Mesenchymal stem cell (in vitro differentiated cells and primary cell): ENCODE measurements at regions not wholly inside any gene's neighbourhood (a gene's known extent, or its start where the extent isn't known, plus 50 kb on each side); places are given as distances from the start of the nearest gene placed in this dataset.

Experiments used
- DNase-seq: peaks from one replicate; pipeline ENCODE4 v3.0.0-alpha.2; 2013
- H2AFZ ChIP-seq: one replicate; pipeline ENCODE4 v1.6.1; 2013; ENCODE audit warnings: low read depth, mild to moderate bottlenecking, control low read depth, inconsistent platforms, low read length, moderate library complexity
- H2AK5ac ChIP-seq: 2 replicates; pipeline ENCODE4 v1.6.1; 2013; ENCODE audit warnings: low read length, moderate library complexity, mild to moderate bottlenecking, inconsistent platforms; ENCODE audit not compliant: severe bottlenecking
- H2BK120ac ChIP-seq: one replicate; pipeline ENCODE4 v1.6.1; 2013; ENCODE audit warnings: low read depth, mild to moderate bottlenecking, inconsistent platforms, low read length, moderate library complexity
- H2BK12ac ChIP-seq, 2 experiments: one replicate each; pipeline ENCODE4 v1.6.1; 2013; ENCODE audit warnings: inconsistent platforms in 2 of 2, low read length in 2 of 2, mild to moderate bottlenecking in 2 of 2, moderate library complexity in 2 of 2, control low read depth in 1 of 2
- H2BK15ac ChIP-seq: one replicate; pipeline ENCODE4 v1.6.1; 2013; ENCODE audit warnings: mild to moderate bottlenecking, low read depth, inconsistent platforms; ENCODE audit not compliant: poor library complexity, severe bottlenecking
- H2BK5ac ChIP-seq: 2 replicates; pipeline ENCODE4 v1.6.1; 2013; ENCODE audit warnings: low read depth, mild to moderate bottlenecking, low read length, control low read depth, inconsistent platforms; ENCODE audit not compliant: poor library complexity, severe bottlenecking
- H3K14ac ChIP-seq, 2 experiments: one replicate each; pipeline ENCODE4 v1.6.1; 2013; ENCODE audit warnings: inconsistent platforms in 2 of 2, low read length in 2 of 2, control low read depth in 1 of 2, mild to moderate bottlenecking in 1 of 2, moderate library complexity in 1 of 2
- H3K18ac ChIP-seq, 2 experiments: one replicate each; pipeline ENCODE4 v1.6.1; 2013; ENCODE audit warnings: inconsistent platforms in 2 of 2, low read length in 2 of 2, control low read depth in 1 of 2, low read depth in 1 of 2, mild to moderate bottlenecking in 1 of 2
- H3K23ac ChIP-seq, 2 experiments: one replicate each; pipeline ENCODE4 v1.6.1; 2013; ENCODE audit warnings: inconsistent platforms in 2 of 2, low read length in 2 of 2, mild to moderate bottlenecking in 2 of 2, moderate library complexity in 2 of 2, control low read depth in 1 of 2
- H3K27ac ChIP-seq: 2 replicates; pipeline ENCODE4 v1.5.1; 2013; ENCODE audit warnings: mild to moderate bottlenecking, moderate library complexity, low read length, control low read depth, inconsistent platforms; ENCODE audit not compliant: poor library complexity, severe bottlenecking
- H3K27me3 ChIP-seq, 2 experiments: 2 replicates each; pipeline versions ENCODE4 v1.6.1 to v1.7.0; 2013; ENCODE audit warnings: low read length in 2 of 2, mild to moderate bottlenecking in 2 of 2, moderate library complexity in 2 of 2, control low read depth in 1 of 2, inconsistent platforms in 1 of 2; ENCODE audit not compliant: control insufficient read depth in 1 of 2, insufficient read depth in 1 of 2
- H3K36me3 ChIP-seq, 2 experiments: 2 replicates each; pipeline versions ENCODE4 v1.6.1 to v1.7.0; 2013; ENCODE audit warnings: low read length in 2 of 2, control low read depth in 1 of 2, inconsistent platforms in 1 of 2, low read depth in 1 of 2, mild to moderate bottlenecking in 1 of 2; ENCODE audit not compliant: insufficient read depth in 2 of 2, control insufficient read depth in 1 of 2
- H3K4ac ChIP-seq, 2 experiments: one replicate each; pipeline ENCODE4 v1.6.1; 2013; ENCODE audit warnings: inconsistent platforms in 2 of 2, low read length in 2 of 2, mild to moderate bottlenecking in 2 of 2, moderate library complexity in 2 of 2, control low read depth in 1 of 2, low read depth in 1 of 2
- H3K4me1 ChIP-seq: 2 replicates; pipeline ENCODE4 v1.6.1; 2013; ENCODE audit warnings: low read depth, low read length, control low read depth; ENCODE audit not compliant: control insufficient read depth, insufficient read depth
- H3K4me2 ChIP-seq: 2 replicates; pipeline ENCODE4 v1.6.1; 2013; ENCODE audit warnings: low read length, mild to moderate bottlenecking, inconsistent platforms; ENCODE audit not compliant: poor library complexity, severe bottlenecking
- H3K4me3 ChIP-seq, 2 experiments: 2 replicates each; pipeline versions ENCODE4 v1.5.1 to v1.7.0; 2013; ENCODE audit warnings: low read length in 2 of 2, mild to moderate bottlenecking in 2 of 2, control low read depth in 1 of 2, low read depth in 1 of 2; ENCODE audit not compliant: insufficient read depth in 1 of 2
- H3K79me1 ChIP-seq: replicated peaks from 2 replicates; pipeline ENCODE4 v1.6.1; 2013; ENCODE audit warnings: mild to moderate bottlenecking, control low read depth, low read length, inconsistent platforms; ENCODE audit not compliant: poor library complexity, severe bottlenecking
- H3K9ac ChIP-seq: 2 replicates; pipeline ENCODE4 v1.7.0; 2013; ENCODE audit warnings: mild to moderate bottlenecking, low read length, moderate library complexity
- H3K9me3 ChIP-seq: 2 replicates; pipeline ENCODE4 v1.7.0; 2013; ENCODE audit warnings: mild to moderate bottlenecking, low read length; ENCODE audit not compliant: control insufficient read depth
- H4K8ac ChIP-seq: one replicate; pipeline ENCODE4 v1.6.1; 2013; ENCODE audit warnings: inconsistent platforms, mild to moderate bottlenecking, low read length, moderate library complexity
- H4K91ac ChIP-seq: one replicate; pipeline ENCODE4 v1.6.1; 2013; ENCODE audit warnings: mild to moderate bottlenecking, low read length, inconsistent platforms
- WGBS: methylation state at CpG from one replicate; pipeline ENCODE4 v1.1.7; 2013; ENCODE audit warnings: mixed read lengths; 5-methylcytosine and 5-hydroxymethylcytosine counted together

DNA sequence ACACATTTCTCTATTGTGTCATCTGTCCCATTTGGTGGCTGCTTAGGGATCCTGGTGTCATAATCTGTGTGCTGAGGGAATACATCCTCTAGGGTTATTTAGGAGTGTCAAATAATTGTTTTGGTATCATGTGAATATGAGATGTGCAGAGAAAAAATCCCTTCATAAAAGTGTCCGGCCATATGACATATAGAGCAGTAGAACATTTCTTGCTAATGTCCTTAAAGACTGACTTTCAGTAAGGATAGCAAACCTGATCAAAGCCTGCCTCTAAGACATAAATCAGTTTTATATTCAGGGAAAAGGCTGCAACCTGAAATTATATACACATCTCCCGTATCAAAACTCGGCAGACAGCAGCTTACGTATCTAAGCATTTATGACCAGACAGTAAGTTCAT lies 211.6 kb downstream of the ADAM29 start:
- no peaks in the 10 kb centered on the region for H3K36me3 ChIP-seq
- no peak overlapping the region for H3K18ac ChIP-seq
- DNase-seq: no peak
- no peaks in the 10 kb centered on the region for H3K79me1 ChIP-seq
- H2AFZ ChIP-seq: no peak overlapping the region
- no peak overlapping the region for H3K9ac ChIP-seq
- no peak overlapping the region for H2BK15ac ChIP-seq
- no peak overlapping the region for H2AK5ac ChIP-seq
- no peak overlapping the region for H4K91ac ChIP-seq
- no peaks in the 10 kb centered on the region for H3K27me3 ChIP-seq
- no peak overlapping the region for H3K4ac ChIP-seq
- H3K4me3 ChIP-seq: no peak overlapping the region
- WGBS: 83% methylated on average over 4 of the region's 4 CpGs
- H3K4me1 ChIP-seq: no peaks in the 10 kb centered on the region
- peaks cover 18% of the 10 kb centered on the region for H3K9me3 ChIP-seq
- H2BK5ac ChIP-seq: no peak overlapping the region
- no peak overlapping the region for H3K27ac ChIP-seq
- H3K14ac ChIP-seq: no peak overlapping the region
- no peak overlapping the region for H4K8ac ChIP-seq
- no peak overlapping the region for H2BK12ac ChIP-seq
- H2BK120ac ChIP-seq: no peak overlapping the region
- H3K4me2 ChIP-seq: no peak overlapping the region
- no peak overlapping the region for H3K23ac ChIP-seq

DNA sequence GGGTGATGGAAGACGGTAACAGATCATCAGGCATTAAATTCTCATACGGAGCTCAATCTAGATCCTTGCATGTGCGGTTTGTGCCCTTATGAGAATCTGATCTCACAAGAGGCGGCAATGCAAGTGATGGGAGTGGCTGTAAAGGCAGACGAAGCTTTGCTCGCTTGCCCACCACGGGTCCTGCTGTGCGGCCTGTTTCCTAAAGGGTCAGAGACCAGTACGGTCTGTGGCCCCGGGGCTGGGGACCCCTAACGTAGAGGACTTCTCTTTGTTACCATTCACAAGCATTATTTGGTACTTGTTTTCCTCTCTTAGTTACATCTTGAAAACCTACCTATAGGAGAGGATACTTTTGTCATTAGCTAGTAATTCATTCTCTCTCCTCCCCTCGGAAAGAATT lies 221.0 kb downstream of the ADAM29 start:
- Histone ChIP-seq H3K9me3 (peaks cover 5% of the 10 kb centered on the region), H4K8ac (no peak overlapping the region), H3K9ac (no peak overlapping the region), H3K18ac (no peak overlapping the region), H3K36me3 (no peaks in the 10 kb centered on the region), H3K79me1 (no peaks in the 10 kb centered on the region), H3K4me3 (no peak overlapping the region), H2AK5ac (no peak overlapping the region), H3K23ac (no peak overlapping the region), H3K4ac (no peak overlapping the region), H2BK120ac (no peak overlapping the region), H3K27me3 (no peaks in the 10 kb centered on the region), H2AFZ (no peak overlapping the region), H4K91ac (no peak overlapping the region), H2BK5ac (no peak overlapping the region), H3K4me1 (no peaks in the 10 kb centered on the region), H2BK15ac (no peak overlapping the region), H3K4me2 (no peak overlapping the region), H2BK12ac (no peak overlapping the region), H3K27ac (no peak overlapping the region), H3K14ac (no peak overlapping the region)
- WGBS: 94% methylated on average over 8 of the region's 12 CpGs
- DNase-seq: no peak

DNA sequence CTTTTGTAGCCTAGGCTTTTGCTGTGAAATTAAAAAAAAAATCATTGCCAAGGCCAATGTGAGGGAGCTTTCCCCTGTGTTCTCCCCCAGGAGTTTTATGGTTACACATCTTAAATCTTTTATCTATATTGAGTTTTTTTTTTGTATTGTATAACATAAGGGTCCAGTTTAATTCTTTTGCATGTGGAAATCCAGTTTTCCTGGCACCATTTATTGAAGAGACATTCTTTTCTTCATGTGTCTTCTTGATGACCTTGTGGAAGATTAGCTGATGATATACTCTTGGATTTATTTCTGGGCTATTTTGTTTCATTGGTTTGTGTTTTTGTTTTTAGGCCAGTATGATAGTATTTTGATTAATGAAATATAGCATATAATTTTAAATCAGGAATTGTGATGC lies 225.0 kb downstream of the ADAM29 start:
- H3K36me3 ChIP-seq: no peaks in the 10 kb centered on the region
- no peak overlapping the region for H3K18ac ChIP-seq
- no peaks in the 10 kb centered on the region for H3K27me3 ChIP-seq
- H4K8ac ChIP-seq: no peak overlapping the region
- no peak overlapping the region for H2BK120ac ChIP-seq
- no peak overlapping the region for H2AK5ac ChIP-seq
- no peak overlapping the region for H4K91ac ChIP-seq
- no peaks in the 10 kb centered on the region for H3K79me1 ChIP-seq
- no peak overlapping the region for H2BK15ac ChIP-seq
- no peak overlapping the region for H3K9ac ChIP-seq
- no peak overlapping the region for H3K4me2 ChIP-seq
- H3K14ac ChIP-seq: no peak overlapping the region
- no peak overlapping the region for H3K4ac ChIP-seq
- H3K23ac ChIP-seq: no peak overlapping the region
- H3K4me3 ChIP-seq: no peak overlapping the region
- no peak overlapping the region for H2AFZ ChIP-seq
- H3K4me1 ChIP-seq: no peaks in the 10 kb centered on the region
- H2BK12ac ChIP-seq: no peak overlapping the region
- peaks cover 5% of the 10 kb centered on the region for H3K9me3 ChIP-seq
- H2BK5ac ChIP-seq: no peak overlapping the region
- DNase-seq: no peak
- no peak overlapping the region for H3K27ac ChIP-seq

DNA sequence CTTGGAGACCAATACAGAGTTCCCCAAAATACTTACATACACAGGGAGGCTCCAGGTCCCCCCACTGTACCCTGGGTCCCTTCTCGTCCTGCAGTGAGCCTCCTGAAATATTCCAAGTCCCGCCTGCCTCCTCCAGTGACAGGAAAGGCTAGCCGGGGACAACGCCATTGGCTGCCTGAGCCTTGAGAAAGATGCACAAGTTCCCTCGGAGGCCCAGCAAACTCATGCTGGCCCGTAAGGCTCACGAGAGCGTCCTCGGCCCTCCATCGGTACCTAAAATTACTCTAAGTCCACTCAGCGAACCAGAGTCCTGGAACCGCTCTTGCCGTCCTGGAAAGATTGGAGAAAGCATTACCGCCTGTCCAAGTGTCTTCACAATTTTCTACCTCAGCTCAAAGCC lies 228.6 kb downstream of the ADAM29 start:
- Histone ChIP-seq H2BK5ac (no peak overlapping the region), H3K36me3 (no peaks in the 10 kb centered on the region), H3K14ac (no peak overlapping the region), H3K4ac (no peak overlapping the region), H3K9ac (no peak overlapping the region), H3K79me1 (no peaks in the 10 kb centered on the region), H2BK120ac (no peak overlapping the region), H3K4me2 (no peak overlapping the region), H3K9me3 (peaks cover 17% of the 10 kb centered on the region), H3K4me3 (no peak overlapping the region), H2BK15ac (no peak overlapping the region), H2BK12ac (no peak overlapping the region), H4K91ac (no peak overlapping the region), H3K27me3 (no peaks in the 10 kb centered on the region), H3K23ac (no peak overlapping the region), H4K8ac (no peak overlapping the region), H2AFZ (no peak overlapping the region), H2AK5ac (no peak overlapping the region), H3K4me1 (no peaks in the 10 kb centered on the region), H3K18ac (no peak overlapping the region), H3K27ac (no peak overlapping the region)
- no peak for DNase-seq
- WGBS: 86% methylated on average over 14 of the region's 14 CpGs
